PC-9 (cell line): ENCODE measurements at regions not wholly inside any gene's neighbourhood (a gene's known extent, or its start where the extent isn't known, plus 50 kb on each side); places are given as distances from the start of the nearest gene placed in this dataset.

Source experiments
- EZH2 ChIP-seq: fragments of 200-600 bp; sonication (generic); IDR thresholded peaks from 2 replicates; pipeline ENCODE4 v1.8.0; 2017; ENCODE audit warnings: antibody characterized with exemption, low read depth
- TF ChIP-seq, protein P1 (sequence below): fragments of 200-600 bp; sonication (generic); conservative IDR thresholded peaks from 2 replicates; pipeline ENCODE4 v1.6.1; 2017; ENCODE audit warnings: mixed run types, antibody characterized with exemption, mild to moderate bottlenecking, moderate library complexity

DNA sequence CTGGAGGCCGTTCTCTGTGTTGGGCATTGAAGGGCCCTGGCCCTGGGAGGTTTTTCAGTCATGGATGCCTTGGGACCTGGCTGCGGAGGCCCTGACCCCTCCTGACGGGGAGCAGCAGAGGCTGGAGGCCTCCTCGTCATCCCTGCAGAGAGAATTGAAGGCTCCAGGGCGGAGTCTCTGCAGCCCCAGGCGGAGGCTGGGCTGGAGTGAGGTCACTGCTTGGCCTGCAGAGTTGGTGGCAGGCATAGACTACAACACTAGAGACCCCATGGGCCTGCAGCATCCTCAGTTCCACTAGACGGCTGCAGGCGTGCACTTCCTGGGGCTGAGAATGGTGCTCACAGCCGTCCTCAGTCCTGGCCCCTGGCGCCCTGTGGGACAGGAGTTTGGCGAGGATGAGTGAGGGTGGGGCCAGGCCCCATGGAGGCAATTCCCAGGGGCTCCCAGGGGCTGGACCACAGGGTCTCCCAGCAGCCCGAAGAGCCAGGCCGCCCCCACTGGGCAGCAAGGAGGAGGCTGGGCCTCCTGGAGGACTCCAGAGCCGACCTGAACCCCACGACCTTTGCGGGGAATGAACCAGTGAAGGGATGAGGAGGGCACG lies 1194.9 kb downstream of the BRD1 start:
- TF ChIP-seq, protein P1, sequence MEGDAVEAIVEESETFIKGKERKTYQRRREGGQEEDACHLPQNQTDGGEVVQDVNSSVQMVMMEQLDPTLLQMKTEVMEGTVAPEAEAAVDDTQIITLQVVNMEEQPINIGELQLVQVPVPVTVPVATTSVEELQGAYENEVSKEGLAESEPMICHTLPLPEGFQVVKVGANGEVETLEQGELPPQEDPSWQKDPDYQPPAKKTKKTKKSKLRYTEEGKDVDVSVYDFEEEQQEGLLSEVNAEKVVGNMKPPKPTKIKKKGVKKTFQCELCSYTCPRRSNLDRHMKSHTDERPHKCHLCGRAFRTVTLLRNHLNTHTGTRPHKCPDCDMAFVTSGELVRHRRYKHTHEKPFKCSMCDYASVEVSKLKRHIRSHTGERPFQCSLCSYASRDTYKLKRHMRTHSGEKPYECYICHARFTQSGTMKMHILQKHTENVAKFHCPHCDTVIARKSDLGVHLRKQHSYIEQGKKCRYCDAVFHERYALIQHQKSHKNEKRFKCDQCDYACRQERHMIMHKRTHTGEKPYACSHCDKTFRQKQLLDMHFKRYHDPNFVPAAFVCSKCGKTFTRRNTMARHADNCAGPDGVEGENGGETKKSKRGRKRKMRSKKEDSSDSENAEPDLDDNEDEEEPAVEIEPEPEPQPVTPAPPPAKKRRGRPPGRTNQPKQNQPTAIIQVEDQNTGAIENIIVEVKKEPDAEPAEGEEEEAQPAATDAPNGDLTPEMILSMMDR = no peak
- TF ChIP-seq EZH2 = no peak
